Omental fat pad (tissue), 3 donors: ENCODE measurements at regions not wholly inside any gene's neighbourhood (a gene's known extent, or its start where the extent isn't known, plus 50 kb on each side); places are given as distances from the start of the nearest gene placed in this dataset.

Experiments
- ATAC-seq: fragments of 150-250 bp; one replicate; pipeline ENCODE4 v1.9.1; 2016; ENCODE audit warnings: mild to moderate bottlenecking, moderate library complexity; ENCODE audit not compliant: low FRiP score
- DNase-seq: peaks from one replicate; pipeline ENCODE4 v3.0.0-alpha.2; 2019; ENCODE audit warnings: low spot score
- TF ChIP-seq, protein P1 (sequence below), 3 donors: fragments of 450-650 bp; IDR thresholded peaks; one replicate each; pipeline ENCODE4 v1.5.1; 2016 to 2017; ENCODE audit warnings: antibody characterized with exemption in 3 of 3, mild to moderate bottlenecking in 3 of 3, moderate library complexity in 2 of 3

DNA sequence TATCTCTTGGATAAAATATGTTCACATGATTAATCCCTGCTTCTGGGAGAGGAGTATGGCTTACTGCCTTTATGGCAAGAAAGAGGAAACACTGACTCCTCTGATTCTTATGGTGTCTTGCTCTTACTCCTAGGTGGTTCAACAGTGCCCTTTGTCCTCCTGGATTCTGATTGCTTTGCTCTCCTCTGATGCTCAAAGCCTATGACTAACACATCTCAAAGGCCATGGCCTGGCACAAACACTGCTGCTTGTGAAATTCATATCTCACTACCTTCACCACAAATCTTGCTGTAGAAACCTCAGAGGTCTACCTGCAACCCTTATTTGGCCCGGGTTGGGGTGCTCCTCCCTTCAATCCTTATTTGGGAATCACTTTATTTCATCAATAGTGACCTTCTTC is 217.2 kb downstream of the C12orf50 start:
- peak; percentile 34 for ATAC-seq
- TF ChIP-seq, protein P1, sequence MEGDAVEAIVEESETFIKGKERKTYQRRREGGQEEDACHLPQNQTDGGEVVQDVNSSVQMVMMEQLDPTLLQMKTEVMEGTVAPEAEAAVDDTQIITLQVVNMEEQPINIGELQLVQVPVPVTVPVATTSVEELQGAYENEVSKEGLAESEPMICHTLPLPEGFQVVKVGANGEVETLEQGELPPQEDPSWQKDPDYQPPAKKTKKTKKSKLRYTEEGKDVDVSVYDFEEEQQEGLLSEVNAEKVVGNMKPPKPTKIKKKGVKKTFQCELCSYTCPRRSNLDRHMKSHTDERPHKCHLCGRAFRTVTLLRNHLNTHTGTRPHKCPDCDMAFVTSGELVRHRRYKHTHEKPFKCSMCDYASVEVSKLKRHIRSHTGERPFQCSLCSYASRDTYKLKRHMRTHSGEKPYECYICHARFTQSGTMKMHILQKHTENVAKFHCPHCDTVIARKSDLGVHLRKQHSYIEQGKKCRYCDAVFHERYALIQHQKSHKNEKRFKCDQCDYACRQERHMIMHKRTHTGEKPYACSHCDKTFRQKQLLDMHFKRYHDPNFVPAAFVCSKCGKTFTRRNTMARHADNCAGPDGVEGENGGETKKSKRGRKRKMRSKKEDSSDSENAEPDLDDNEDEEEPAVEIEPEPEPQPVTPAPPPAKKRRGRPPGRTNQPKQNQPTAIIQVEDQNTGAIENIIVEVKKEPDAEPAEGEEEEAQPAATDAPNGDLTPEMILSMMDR (IDR thresholded peaks at IDR 0.05): no peak
- DNase-seq: no peak

DNA sequence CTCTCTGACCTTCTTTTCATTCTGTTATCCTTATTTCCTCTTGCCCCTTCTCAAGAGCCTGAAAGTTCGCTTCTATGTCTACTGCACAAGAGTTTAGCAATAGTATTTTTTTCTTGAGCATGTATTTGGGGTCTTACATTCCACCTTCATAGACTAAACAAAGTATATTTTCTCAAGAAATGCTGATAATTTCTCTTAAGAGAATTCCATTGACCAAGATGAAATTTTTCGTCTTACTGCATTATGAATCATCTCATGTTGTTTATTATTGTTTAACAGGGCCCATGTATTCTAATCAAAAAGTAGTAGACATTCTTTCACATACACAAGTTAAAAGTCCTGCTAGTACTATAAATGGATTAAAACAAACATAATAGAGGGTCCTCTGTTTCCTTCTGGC is 219.3 kb downstream of the C12orf50 start:
- TF ChIP-seq, protein P1 (IDR thresholded peaks at IDR 0.05): no peak
- DNase-seq (no peak), ATAC-seq (no peak)

DNA sequence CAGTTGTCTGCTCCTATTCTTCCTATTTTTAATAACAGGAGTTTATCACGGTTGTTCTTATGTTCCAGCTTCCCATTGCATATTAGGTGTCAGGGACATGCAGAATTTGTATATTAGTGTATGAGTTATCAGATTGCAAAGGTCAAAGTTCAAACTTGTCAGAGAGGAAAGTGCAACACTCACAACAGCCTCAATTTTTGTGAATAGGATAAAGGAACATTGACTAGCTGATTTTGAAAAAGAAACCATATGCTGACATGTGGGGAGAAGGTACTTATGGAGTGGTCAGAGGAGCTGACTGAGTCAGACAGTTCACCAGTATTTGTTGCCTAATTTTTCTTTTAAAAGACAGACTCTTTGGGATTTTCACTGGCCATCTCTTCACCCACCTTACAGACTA is 222.1 kb downstream of the C12orf50 start:
- TF ChIP-seq, protein P1 (IDR thresholded peaks at IDR 0.05): no peak
- DNase-seq: no peak
- ATAC-seq: no peak

DNA sequence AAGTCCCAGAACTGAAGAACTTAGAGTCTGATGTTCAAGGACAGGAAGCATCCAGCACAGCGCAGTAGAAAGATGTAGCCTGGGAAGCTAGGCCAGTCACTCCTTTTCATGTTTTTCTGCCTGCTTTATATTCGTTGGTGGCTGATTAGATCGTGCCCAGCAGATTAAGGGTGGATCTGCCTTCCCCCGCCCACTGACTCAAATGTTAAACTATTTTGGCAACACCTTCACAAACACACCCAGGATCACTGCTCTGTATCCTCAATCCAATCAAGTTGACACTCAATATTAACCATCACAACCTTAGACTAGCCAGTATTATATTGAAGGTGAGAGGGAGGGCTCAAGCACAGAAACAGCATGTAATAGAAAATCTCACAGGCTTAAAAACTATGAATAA is 222.9 kb downstream of the C12orf50 start:
- ATAC-seq (no peak), DNase-seq (no peak)
- TF ChIP-seq, protein P1 (IDR thresholded peaks at IDR 0.05): no peak

DNA sequence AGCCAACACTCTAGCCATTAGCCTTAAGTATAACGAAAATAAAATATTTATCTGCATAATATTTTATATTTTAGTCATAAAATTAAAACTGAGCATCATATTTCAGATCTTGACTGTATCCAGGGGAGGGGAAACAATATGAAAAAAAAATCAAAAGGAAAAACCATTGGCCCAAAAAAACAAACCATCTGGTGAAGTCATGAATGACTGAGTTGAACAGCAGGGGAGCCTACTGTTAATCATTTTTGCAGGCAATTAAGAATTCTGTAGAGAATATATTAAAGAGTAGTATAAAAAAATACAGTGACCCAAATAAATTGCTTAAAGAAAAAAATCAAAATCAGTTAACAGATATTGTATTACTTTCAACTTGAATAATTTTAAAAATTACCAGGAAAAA is 224.8 kb downstream of the C12orf50 start:
- ATAC-seq (no peak), DNase-seq (no peak)
- TF ChIP-seq, protein P1 (IDR thresholded peaks at IDR 0.05): no peak

DNA sequence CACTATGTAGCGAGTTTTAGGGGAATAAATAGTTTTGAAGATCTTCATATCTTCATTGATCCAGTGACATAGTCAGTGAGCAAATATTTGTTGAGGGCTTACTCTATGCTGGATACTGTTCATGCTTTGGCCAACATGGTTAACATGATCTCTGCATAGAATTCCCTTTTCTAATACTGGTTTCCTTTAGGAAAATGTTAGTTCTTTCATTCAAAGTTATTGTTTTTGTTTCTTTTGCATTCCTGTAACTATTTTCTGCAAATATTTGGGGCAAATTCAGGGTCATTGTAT is 226.5 kb downstream of the C12orf50 start:
- DNase-seq: no peak
- ATAC-seq: no peak
- TF ChIP-seq, protein P1 (IDR thresholded peaks at IDR 0.05): no peak

DNA sequence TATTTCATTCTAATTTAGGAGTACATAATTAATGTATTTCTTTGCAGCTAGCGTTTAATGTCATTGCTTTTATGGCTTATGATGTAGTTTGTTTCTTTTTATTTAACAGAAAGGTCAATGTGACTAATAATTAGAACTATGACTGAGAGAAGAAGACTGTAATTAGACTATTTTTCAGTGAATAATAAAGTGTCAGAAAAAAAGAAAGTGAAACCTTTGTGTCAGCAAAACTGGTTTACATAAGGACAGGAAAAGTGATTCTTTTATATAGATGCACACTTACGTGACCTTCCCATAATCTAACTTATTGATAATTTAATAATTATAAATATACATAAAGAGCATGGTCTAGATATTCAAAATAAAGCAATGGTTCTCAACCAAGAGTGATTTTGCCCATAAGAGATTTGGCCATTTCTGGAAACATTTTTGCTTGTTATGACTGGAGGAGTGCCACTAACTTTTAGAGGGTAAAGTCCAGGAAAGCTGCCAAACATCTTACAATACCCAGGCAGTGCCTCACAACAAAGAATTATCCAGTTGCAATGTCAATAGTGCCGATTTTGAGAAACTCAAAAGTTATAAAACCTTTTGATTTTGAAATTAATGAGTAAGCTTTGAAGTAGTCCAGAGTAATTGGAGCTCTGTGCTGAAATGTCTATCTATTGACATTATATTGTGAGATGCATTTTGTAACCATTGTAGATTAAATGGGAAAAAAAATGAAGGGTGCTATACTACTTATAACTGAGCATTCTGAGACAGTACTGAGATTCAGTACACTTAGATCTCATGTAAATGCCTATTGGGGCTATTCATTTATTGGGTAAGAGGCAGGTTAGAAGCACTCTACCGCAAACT is 227.1 kb downstream of the C12orf50 start:
- TF ChIP-seq, protein P1 (IDR thresholded peaks at IDR 0.05): no peak
- ATAC-seq (no peak), DNase-seq (no peak)
